ENCODE measurements at regions not wholly inside any gene's neighbourhood (a gene's known extent, or its start where the extent isn't known, plus 50 kb on each side); places are given as distances from the start of the nearest gene placed in this dataset.

DNA sequence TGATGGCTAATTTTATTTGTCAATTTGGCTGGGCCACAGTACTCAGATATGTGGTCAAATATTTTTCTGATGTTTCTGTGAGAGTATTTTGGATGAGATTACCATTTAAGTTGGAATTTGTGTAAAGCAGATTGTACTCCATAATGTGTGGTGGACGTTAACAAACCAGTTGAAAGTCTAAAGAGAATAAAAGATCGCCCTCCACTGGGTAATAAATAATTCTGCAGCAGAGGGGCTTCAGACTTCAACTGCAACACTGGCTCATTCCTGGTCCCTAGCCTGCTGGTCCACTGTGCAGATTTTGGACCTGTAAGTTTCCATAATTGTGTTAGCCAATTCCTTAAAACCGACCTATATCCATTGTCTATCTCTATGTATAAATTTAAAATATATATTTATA is 540.3 kb downstream of the PCDH18 start:
- TF ChIP-seq RAD21 (IDR thresholded peaks at IDR 0.05; ENCODE audit: low read depth) (0 out of 2 replicates have a peak, but pooled peaks have one; percentile 10), NFIC (IDR thresholded peaks at IDR 0.05) (no peak), CREB1 (IDR thresholded peaks at IDR 0.05; ENCODE audit: low read depth) (no peak), EP300 (IDR thresholded peaks at IDR 0.05; ENCODE audit: borderline replicate concordance) (no peak), CEBPB (IDR thresholded peaks at IDR 0.05) (no peak), YY1 (IDR thresholded peaks at IDR 0.05; ENCODE audit: low read depth) (no peak), TAF1 (IDR thresholded peaks at IDR 0.05; ENCODE audit: low read depth) (no peak), EGR1 (IDR thresholded peaks at IDR 0.05) (no peak)
- TF ChIP-seq, protein P1, sequence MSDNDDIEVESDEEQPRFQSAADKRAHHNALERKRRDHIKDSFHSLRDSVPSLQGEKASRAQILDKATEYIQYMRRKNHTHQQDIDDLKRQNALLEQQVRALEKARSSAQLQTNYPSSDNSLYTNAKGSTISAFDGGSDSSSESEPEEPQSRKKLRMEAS (IDR thresholded peaks at IDR 0.05): no peak
- TF ChIP-seq, protein P2, sequence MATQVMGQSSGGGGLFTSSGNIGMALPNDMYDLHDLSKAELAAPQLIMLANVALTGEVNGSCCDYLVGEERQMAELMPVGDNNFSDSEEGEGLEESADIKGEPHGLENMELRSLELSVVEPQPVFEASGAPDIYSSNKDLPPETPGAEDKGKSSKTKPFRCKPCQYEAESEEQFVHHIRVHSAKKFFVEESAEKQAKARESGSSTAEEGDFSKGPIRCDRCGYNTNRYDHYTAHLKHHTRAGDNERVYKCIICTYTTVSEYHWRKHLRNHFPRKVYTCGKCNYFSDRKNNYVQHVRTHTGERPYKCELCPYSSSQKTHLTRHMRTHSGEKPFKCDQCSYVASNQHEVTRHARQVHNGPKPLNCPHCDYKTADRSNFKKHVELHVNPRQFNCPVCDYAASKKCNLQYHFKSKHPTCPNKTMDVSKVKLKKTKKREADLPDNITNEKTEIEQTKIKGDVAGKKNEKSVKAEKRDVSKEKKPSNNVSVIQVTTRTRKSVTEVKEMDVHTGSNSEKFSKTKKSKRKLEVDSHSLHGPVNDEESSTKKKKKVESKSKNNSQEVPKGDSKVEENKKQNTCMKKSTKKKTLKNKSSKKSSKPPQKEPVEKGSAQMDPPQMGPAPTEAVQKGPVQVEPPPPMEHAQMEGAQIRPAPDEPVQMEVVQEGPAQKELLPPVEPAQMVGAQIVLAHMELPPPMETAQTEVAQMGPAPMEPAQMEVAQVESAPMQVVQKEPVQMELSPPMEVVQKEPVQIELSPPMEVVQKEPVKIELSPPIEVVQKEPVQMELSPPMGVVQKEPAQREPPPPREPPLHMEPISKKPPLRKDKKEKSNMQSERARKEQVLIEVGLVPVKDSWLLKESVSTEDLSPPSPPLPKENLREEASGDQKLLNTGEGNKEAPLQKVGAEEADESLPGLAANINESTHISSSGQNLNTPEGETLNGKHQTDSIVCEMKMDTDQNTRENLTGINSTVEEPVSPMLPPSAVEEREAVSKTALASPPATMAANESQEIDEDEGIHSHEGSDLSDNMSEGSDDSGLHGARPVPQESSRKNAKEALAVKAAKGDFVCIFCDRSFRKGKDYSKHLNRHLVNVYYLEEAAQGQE (IDR thresholded peaks at IDR 0.05; ENCODE audit: low read depth): no peak

All from Ishikawa (cell line).